Progenitor cell of endocrine pancreas (in vitro differentiated cells): ENCODE measurements at regions not wholly inside any gene's neighbourhood (a gene's known extent, or its start where the extent isn't known, plus 50 kb on each side); places are given as distances from the start of the nearest gene placed in this dataset.

ENCODE experiments used
- DNase-seq: peaks from one replicate; pipeline ENCODE4 v3.0.0; 2021; ENCODE audit warnings: low spot score; ENCODE audit not compliant: unreplicated experiment
- H3K27ac Mint-ChIP-seq: 2 replicates; pipeline ENCODE4 v1.8.0; 2021; ENCODE audit warnings: mild to moderate bottlenecking, moderate library complexity, mixed read lengths
- H3K27me3 Mint-ChIP-seq: 2 replicates; pipeline ENCODE4 v1.8.0; 2021; ENCODE audit warnings: mixed read lengths
- H3K36me3 Mint-ChIP-seq: 2 replicates; pipeline ENCODE4 v1.8.0; 2022; ENCODE audit warnings: mixed read lengths; ENCODE audit not compliant: insufficient read depth
- H3K4me1 Mint-ChIP-seq: 2 replicates; pipeline ENCODE4 v1.8.0; 2021; ENCODE audit warnings: low read depth, mixed read lengths
- H3K4me3 Mint-ChIP-seq: 2 replicates; pipeline ENCODE4 v1.8.0; 2021; ENCODE audit warnings: low read depth, mild to moderate bottlenecking, moderate library complexity, mixed read lengths
- H3K9me3 Mint-ChIP-seq: 2 replicates; pipeline ENCODE4 v1.8.0; 2021; ENCODE audit warnings: low read depth, mixed read lengths
- CTCF ChIP-seq: fragments of 200-600 bp; sonication (generic); IDR thresholded peaks from one replicate; pipeline ENCODE4 v1.5.0; 2021; ENCODE audit warnings: antibody characterized with exemption, mild to moderate bottlenecking; ENCODE audit not compliant: unreplicated experiment

GRCh38 chr4:38241541-38241940 lies 281.3 kb downstream of the PTTG2 start:
- H3K27me3 Mint-ChIP-seq, result no peaks in the 10 kb centered on the region
- no peak for DNase-seq

GRCh38 chr4:38242101-38242500 lies 281.9 kb downstream of the PTTG2 start:
- Mint-ChIP-seq H3K27ac (peak overlapping the region; percentile 89), H3K9me3 (peaks cover 29% of the 10 kb centered on the region), H3K36me3 (peaks cover 7% of the 10 kb centered on the region), H3K4me1 (peaks cover 29% of the 10 kb centered on the region), H3K4me3 (no peak overlapping the region), H3K27me3 (no peaks in the 10 kb centered on the region)
- DNase-seq, result no peak
- no peak for TF ChIP-seq CTCF

More at GRCh38 chr4:38241541-38241940, 281.3 kb downstream of the PTTG2 start:
- H3K9me3 Mint-ChIP-seq, result peaks cover 27% of the 10 kb centered on the region
- peaks cover 7% of the 10 kb centered on the region for H3K36me3 Mint-ChIP-seq
- H3K27ac Mint-ChIP-seq, result no peak overlapping the region
- peaks cover 32% of the 10 kb centered on the region for H3K4me1 Mint-ChIP-seq
- no peak overlapping the region for H3K4me3 Mint-ChIP-seq
- no peak for TF ChIP-seq CTCF

GRCh38 chr4:38242822-38243387 lies 282.7 kb downstream of the PTTG2 start:
- H3K36me3 Mint-ChIP-seq, result peaks cover 7% of the 10 kb centered on the region
- peaks cover 28% of the 10 kb centered on the region for H3K4me1 Mint-ChIP-seq
- no peak for DNase-seq
- peak overlapping the region; percentile 89 for H3K27ac Mint-ChIP-seq
- TF ChIP-seq CTCF, result no peak
- no peaks in the 10 kb centered on the region for H3K27me3 Mint-ChIP-seq
- no peak overlapping the region for H3K4me3 Mint-ChIP-seq
- H3K9me3 Mint-ChIP-seq, result peaks cover 29% of the 10 kb centered on the region

GRCh38 chr4:38243388-38244053 lies 283.3 kb downstream of the PTTG2 start:
- H3K27me3 Mint-ChIP-seq, result no peaks in the 10 kb centered on the region
- peaks cover 29% of the 10 kb centered on the region for H3K9me3 Mint-ChIP-seq
- DNase-seq, result no peak
- no peak for TF ChIP-seq CTCF
- peaks cover 25% of the 10 kb centered on the region for H3K4me1 Mint-ChIP-seq
- peak overlapping the region; percentile 89 for H3K27ac Mint-ChIP-seq
- no peak overlapping the region for H3K4me3 Mint-ChIP-seq
- H3K36me3 Mint-ChIP-seq, result peaks cover 7% of the 10 kb centered on the region

GRCh38 chr4:38254825-38255224 lies 294.6 kb downstream of the PTTG2 start:
- Mint-ChIP-seq H3K27me3 (no peaks in the 10 kb centered on the region), H3K36me3 (peaks cover 7% of the 10 kb centered on the region), H3K9me3 (peaks cover 17% of the 10 kb centered on the region), H3K4me3 (no peak overlapping the region), H3K4me1 (no peaks in the 10 kb centered on the region), H3K27ac (no peak overlapping the region)
- TF ChIP-seq CTCF, result no peak
- no peak for DNase-seq
